Nephron (organoid): ENCODE measurements at regions not wholly inside any gene's neighbourhood (a gene's known extent, or its start where the extent isn't known, plus 50 kb on each side); places are given as distances from the start of the nearest gene placed in this dataset.
A peak's percentile ranks its signal among the peaks of the same experiment; 100 is the strongest.

Experiments used
- H3K27ac Mint-ChIP-seq, 3 experiments: 2 replicates each; pipeline ENCODE4 v1.8.0; 2020; ENCODE audit warnings: mixed read lengths in 3 of 3, mild to moderate bottlenecking in 2 of 3, moderate library complexity in 1 of 3
- H3K27me3 Mint-ChIP-seq: 2 replicates; pipeline ENCODE4 v1.8.0; 2021; ENCODE audit warnings: low read depth, mild to moderate bottlenecking, moderate library complexity, mixed read lengths
- H3K36me3 Mint-ChIP-seq: 2 replicates; pipeline ENCODE4 v1.8.0; 2020; ENCODE audit warnings: low read depth, mixed read lengths
- H3K4me1 Mint-ChIP-seq: 2 replicates; pipeline ENCODE4 v1.8.0; 2020; ENCODE audit warnings: mixed read lengths
- H3K4me3 Mint-ChIP-seq, 3 experiments: 2 replicates each; pipeline ENCODE4 v1.8.0; 2020; ENCODE audit warnings: mild to moderate bottlenecking in 3 of 3, mixed read lengths in 3 of 3, moderate library complexity in 2 of 3
- H3K9me3 Mint-ChIP-seq: 2 replicates; pipeline ENCODE4 v1.8.0; 2020; ENCODE audit warnings: mixed read lengths
- CTCF ChIP-seq, 3 experiments: fragments of 200-600 bp; sonication (generic); IDR thresholded peaks; one replicate each; pipeline ENCODE4 v1.5.0; 2021; ENCODE audit warnings: antibody characterized with exemption in 3 of 3; ENCODE audit not compliant: unreplicated experiment in 3 of 3

GRCh38 chr4:162341533-162341932 is 177.7 kb upstream of the FSTL5 start:
- Mint-ChIP-seq H3K4me3 (no peak overlapping the region), H3K27me3 (no peaks in the 10 kb centered on the region), H3K9me3 (no peaks in the 10 kb centered on the region), H3K27ac (no peak overlapping the region), H3K4me1 (no peaks in the 10 kb centered on the region), H3K36me3 (no peaks in the 10 kb centered on the region)
- no peak for TF ChIP-seq CTCF (IDR thresholded peaks at IDR 0.05; ENCODE audit: unreplicated experiment in 3 of 3)

GRCh38 chr4:162323919-162324318 is 160.1 kb upstream of the FSTL5 start:
- Mint-ChIP-seq H3K4me1 (no peaks in the 10 kb centered on the region), H3K36me3 (no peaks in the 10 kb centered on the region), H3K9me3 (no peaks in the 10 kb centered on the region), H3K27ac (no peak overlapping the region), H3K27me3 (no peaks in the 10 kb centered on the region), H3K4me3 (no peak overlapping the region)
- no peak for TF ChIP-seq CTCF (IDR thresholded peaks at IDR 0.05; ENCODE audit: unreplicated experiment in 3 of 3)

GRCh38 chr4:162322054-162322453 is 158.3 kb upstream of the FSTL5 start:
- no peak overlapping the region for H3K27ac Mint-ChIP-seq
- TF ChIP-seq CTCF (IDR thresholded peaks at IDR 0.05; ENCODE audit: unreplicated experiment in 3 of 3), result no peak
- no peaks in the 10 kb centered on the region for H3K27me3 Mint-ChIP-seq
- H3K4me3 Mint-ChIP-seq, result no peak overlapping the region
- H3K36me3 Mint-ChIP-seq, result no peaks in the 10 kb centered on the region
- no peaks in the 10 kb centered on the region for H3K9me3 Mint-ChIP-seq
- no peaks in the 10 kb centered on the region for H3K4me1 Mint-ChIP-seq

- Mint-ChIP-seq H3K4me1 (peaks cover 7% of the 10 kb centered on the region), H3K36me3 (no peaks in the 10 kb centered on the region), H3K27ac (no peak overlapping the region), H3K9me3 (peaks cover 7% of the 10 kb centered on the region), H3K4me3 (no peak overlapping the region), H3K27me3 (no peaks in the 10 kb centered on the region)
- TF ChIP-seq CTCF (IDR thresholded peaks at IDR 0.05; ENCODE audit: unreplicated experiment in 3 of 3), result no peak
Measured at GRCh38 chr4:162285753-162286152, 122.0 kb upstream of the FSTL5 start.

GRCh38 chr4:162282684-162283083 is 118.9 kb upstream of the FSTL5 start:
- no peaks in the 10 kb centered on the region for H3K9me3 Mint-ChIP-seq

More at GRCh38 chr4:162282684-162283083, 118.9 kb upstream of the FSTL5 start:
- H3K4me1 Mint-ChIP-seq, result peaks cover 7% of the 10 kb centered on the region
- H3K4me3 Mint-ChIP-seq, result no peak overlapping the region
- H3K27ac Mint-ChIP-seq, result peak overlapping the region in 2 of 3 experiments; percentile 49 to 58
- no peaks in the 10 kb centered on the region for H3K36me3 Mint-ChIP-seq
- no peak for TF ChIP-seq CTCF (IDR thresholded peaks at IDR 0.05; ENCODE audit: unreplicated experiment in 3 of 3)
- H3K27me3 Mint-ChIP-seq, result no peaks in the 10 kb centered on the region
